SK-N-SH (cell line): ENCODE measurements at regions not wholly inside any gene's neighbourhood (a gene's known extent, or its start where the extent isn't known, plus 50 kb on each side); places are given as distances from the start of the nearest gene placed in this dataset.

Experiments
- CTCF ChIA-PET: fragments of 300-600, 350-600 bp; formaldehyde crosslinking; extraction: SDS; loops from one replicate; lab custom pipeline; 2021; lab: Yijun Ruan, JAX
- POLR2A ChIA-PET: fragments of 350-600 bp; sonication (Branson Sonifier 250); formaldehyde crosslinking; extraction: SDS; loops from one replicate; lab custom pipeline; 2020; ENCODE audit warnings: antibody characterized with exemption, inconsistent platforms; lab: Yijun Ruan, JAX
- DNase-seq: peaks from one replicate; pipeline ENCODE4 v3.0.0; 2012
- H2AFZ ChIP-seq: fragments of 200-600 bp; sonication (generic); 2 replicates; pipeline ENCODE4 v1.8.1; 2016; ENCODE audit warnings: antibody characterized with exemption, mild to moderate bottlenecking, low read depth
- H3F3A ChIP-seq: fragments of 200-600 bp; sonication (generic); replicated peaks from 2 replicates; pipeline ENCODE3; 2016; ENCODE audit warnings: antibody characterized with exemption, mild to moderate bottlenecking; ENCODE audit not compliant: insufficient read depth
- H3K27ac ChIP-seq, 2 experiments: fragments of 200-500 bp in 1 of 2; fragments of 200-600 bp in 1 of 2; sonication (Bioruptor generic) in 1 of 2; sonication (generic), shearing (Covaris generic) in 1 of 2; 2 replicates each; pipeline versions ENCODE4 v1.5.1 to v1.6.1; 2014 to 2016; ENCODE audit warnings: low read depth in 2 of 2, inconsistent platforms in 1 of 2, low read length in 1 of 2, mild to moderate bottlenecking in 1 of 2, mixed read lengths in 1 of 2
- H3K27me3 ChIP-seq: fragments of 200-600 bp; sonication (generic), shearing (Covaris generic); 2 replicates; pipeline ENCODE4 v1.6.1; 2016; ENCODE audit warnings: mixed run types; ENCODE audit not compliant: insufficient read depth
- H3K36me3 ChIP-seq, 2 experiments: fragments of 200-500 bp in 1 of 2; fragments of 200-600 bp in 1 of 2; sonication (Bioruptor generic) in 1 of 2; sonication (generic) in 1 of 2; replicated peaks in 1 of 2; 2 replicates each; pipeline versions ENCODE3 to v1.5.1; 2014 to 2016; ENCODE audit warnings: low read length in 1 of 2, mild to moderate bottlenecking in 1 of 2; ENCODE audit not compliant: insufficient read depth in 2 of 2, control insufficient read depth in 1 of 2
- H3K4me1 ChIP-seq, 2 experiments: fragments of 200-500 bp in 1 of 2; fragments of 200-600 bp in 1 of 2; sonication (Bioruptor generic) in 1 of 2; sonication (generic), shearing (Covaris generic) in 1 of 2; 2 replicates each; pipeline versions ENCODE4 v1.5.1 to v1.6.1; 2014 to 2016; ENCODE audit warnings: low read depth in 1 of 2, low read length in 1 of 2, mixed run types in 1 of 2; ENCODE audit not compliant: insufficient read depth in 2 of 2, control insufficient read depth in 1 of 2
- H3K4me2 ChIP-seq: fragments of 200-600 bp; sonication (generic), shearing (Covaris generic); 2 replicates; pipeline ENCODE4 v1.6.1; 2017; ENCODE audit warnings: mixed run types
- H3K4me3 ChIP-seq, 2 experiments: fragments of 200-500 bp in 1 of 2; fragments of 200-600 bp in 1 of 2; sonication (Bioruptor generic) in 1 of 2; sonication (generic), shearing (Covaris generic) in 1 of 2; 2 replicates each; pipeline versions ENCODE4 v1.5.1 to v1.8.1; 2014 to 2016; ENCODE audit warnings: low read depth in 2 of 2, inconsistent platforms in 1 of 2, low read length in 1 of 2, mild to moderate bottlenecking in 1 of 2, mixed read lengths in 1 of 2, moderate library complexity in 1 of 2
- H3K79me2 ChIP-seq: fragments of 200-600 bp; sonication (generic); 2 replicates; pipeline ENCODE4 v1.8.1; 2017; ENCODE audit warnings: mild to moderate bottlenecking; ENCODE audit not compliant: insufficient read depth
- H3K9ac ChIP-seq: fragments of 200-600 bp; sonication (generic); 2 replicates; pipeline ENCODE4 v1.6.1; 2017; ENCODE audit warnings: mixed run types
- H3K9me2 ChIP-seq: fragments of 200-600 bp; sonication (generic); 2 replicates; pipeline ENCODE4 v1.6.1; 2017; ENCODE audit warnings: mixed run types
- H3K9me3 ChIP-seq: fragments of 200-600 bp; sonication (generic); 2 replicates; pipeline ENCODE4 v1.6.1; 2017; ENCODE audit warnings: mixed run types, mild to moderate bottlenecking, moderate library complexity
- H4K20me1 ChIP-seq: fragments of 200-600 bp; sonication (generic); 2 replicates; pipeline ENCODE4 v1.6.1; 2017; ENCODE audit warnings: mild to moderate bottlenecking, mixed run types; ENCODE audit not compliant: insufficient read depth
- CHD2 ChIP-seq: fragments of 150-350 bp; IDR thresholded peaks from 2 replicates; pipeline ENCODE4 v1.6.1; 2018; ENCODE audit warnings: low read length; ENCODE audit not compliant: partially characterized antibody
- ELF1 ChIP-seq: IDR thresholded peaks from 2 replicates; pipeline ENCODE4 v1.4.0; 2012
- EP300 ChIP-seq, 2 experiments: IDR thresholded peaks; 2 replicates each; pipeline versions ENCODE4 v1.4.0 to v1.6.1; 2012; ENCODE audit warnings: borderline replicate concordance in 1 of 2, low read depth in 1 of 2, low read length in 1 of 2
- EZH2phosphoT487 ChIP-seq: fragments of 200-600 bp; sonication (generic); IDR thresholded peaks from 2 replicates; pipeline ENCODE4 v1.6.1; 2017; ENCODE audit warnings: low read depth, mixed run types, mild to moderate bottlenecking, antibody characterized with exemption, moderate library complexity, borderline replicate concordance
- FOSL2 ChIP-seq: IDR thresholded peaks from 2 replicates; pipeline ENCODE4 v1.4.0; 2012; ENCODE audit warnings: low read depth, mild to moderate bottlenecking, moderate library complexity, borderline replicate concordance
- GATA2 ChIP-seq: sonication (generic); formaldehyde crosslinking; IDR thresholded peaks from 2 replicates; pipeline ENCODE4 v1.5.0; 2020; ENCODE audit warnings: mild to moderate bottlenecking, missing genetic modification reagents
- JUND ChIP-seq: IDR thresholded peaks from 2 replicates; pipeline ENCODE4 v1.4.0; 2012
- MEF2A ChIP-seq: IDR thresholded peaks from 2 replicates; pipeline ENCODE4 v1.4.0; 2012; ENCODE audit warnings: low read depth, borderline replicate concordance
- MXI1 ChIP-seq: IDR thresholded peaks from 2 replicates; pipeline ENCODE4 v1.6.1; 2012; ENCODE audit warnings: mild to moderate bottlenecking, low read depth, low read length, improper control_type of control experiment
- NFIC ChIP-seq: IDR thresholded peaks from 2 replicates; pipeline ENCODE4 v1.4.0; 2012; ENCODE audit warnings: borderline replicate concordance
- POLR2AphosphoS5 ChIP-seq: IDR thresholded peaks from 2 replicates; pipeline ENCODE4 v1.6.1; 2012; ENCODE audit warnings: low read depth, low read length
- RAD21 ChIP-seq: IDR thresholded peaks from 2 replicates; pipeline ENCODE4 v1.6.1; 2012; ENCODE audit warnings: mild to moderate bottlenecking, low read length
- RCOR1 ChIP-seq: fragments of 150-350 bp; IDR thresholded peaks from 2 replicates; pipeline ENCODE4 v1.6.1; 2017; ENCODE audit warnings: antibody characterized with exemption, low read length
- RFX5 ChIP-seq: IDR thresholded peaks from 2 replicates; pipeline ENCODE4 v1.6.1; 2012; ENCODE audit warnings: mild to moderate bottlenecking, improper control_type of control experiment, low read length
- RXRA ChIP-seq: IDR thresholded peaks from 2 replicates; pipeline ENCODE4 v1.4.0; 2012; ENCODE audit warnings: low read depth, mild to moderate bottlenecking, borderline replicate concordance
- TCF12 ChIP-seq: IDR thresholded peaks from 2 replicates; pipeline ENCODE4 v1.4.0; 2012
- TEAD4 ChIP-seq: IDR thresholded peaks from 2 replicates; pipeline ENCODE4 v1.4.0; 2012; ENCODE audit warnings: mild to moderate bottlenecking, borderline replicate concordance; ENCODE audit not compliant: insufficient read depth
- YY1 ChIP-seq: IDR thresholded peaks from 2 replicates; pipeline ENCODE4 v1.4.0; 2012; ENCODE audit warnings: low read depth, mild to moderate bottlenecking
- WGBS: methylation state at CpG from one replicate; pipeline ENCODE4 v1.1.6; 2017; ENCODE audit warnings: low lambda C conversion rate; 5-methylcytosine and 5-hydroxymethylcytosine counted together
- TF ChIP-seq, protein P1 (sequence below): IDR thresholded peaks from 2 replicates; pipeline ENCODE4 v1.4.0; 2012; ENCODE audit warnings: low read depth, borderline replicate concordance
- TF ChIP-seq, protein P2 (sequence below): fragments of 150-350 bp; IDR thresholded peaks from 2 replicates; pipeline ENCODE4 v1.6.1; 2017; ENCODE audit warnings: antibody characterized with exemption, low read length, low read depth, borderline replicate concordance

DNA sequence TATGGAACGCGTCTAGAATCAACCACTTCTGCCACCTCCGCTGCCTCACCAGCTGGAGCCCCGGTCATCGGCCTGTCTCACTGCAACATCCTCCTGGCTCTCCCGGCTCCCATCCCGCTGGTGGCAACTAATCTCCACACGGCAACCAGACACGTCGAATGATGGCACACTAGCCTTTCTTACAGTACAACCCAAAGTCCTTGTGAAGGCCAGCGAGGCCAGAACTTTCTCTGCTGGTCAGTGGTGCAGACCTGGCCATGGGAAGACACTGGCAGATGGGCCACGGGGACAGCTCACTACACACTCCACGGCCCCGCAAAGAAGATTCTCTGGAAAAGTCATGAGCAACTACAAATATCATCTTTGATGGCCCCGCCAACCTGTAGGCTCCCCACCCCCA is 117.6 kb downstream of the RMI2 start:
- CTCF ChIA-PET: no interaction called here
- 91% methylated on average over 11 of the region's 15 CpGs for WGBS

DNA sequence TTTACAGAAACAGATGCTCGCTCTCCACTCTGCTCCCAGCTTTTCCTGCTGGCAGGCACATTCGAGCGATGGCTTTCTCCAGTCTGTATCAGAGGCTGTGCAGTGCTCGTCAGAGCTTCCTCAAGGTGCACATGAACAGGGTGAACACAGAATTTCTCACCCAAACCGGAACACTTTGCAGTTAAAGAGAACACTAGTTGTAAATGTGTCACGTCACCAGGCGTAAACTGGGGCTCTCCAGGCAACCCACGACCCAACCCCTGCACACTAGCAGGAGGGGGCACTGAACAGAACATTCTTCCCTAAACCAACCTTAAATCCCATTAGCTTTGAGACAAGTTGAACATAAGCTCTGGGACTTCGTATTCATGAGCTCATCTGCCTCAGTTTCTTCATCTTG is 119.0 kb downstream of the RMI2 start:
- Histone ChIP-seq H2AFZ (no peak overlapping the region), H3K27ac (no peak overlapping the region), H3K79me2 (no peaks in the 10 kb centered on the region), H3K4me1 (no peaks in the 10 kb centered on the region; a peak in 1 of 4 replicates), H3F3A (no peaks in the 10 kb centered on the region), H3K4me2 (no peak overlapping the region), H3K9me3 (no peaks in the 10 kb centered on the region), H4K20me1 (no peaks in the 10 kb centered on the region)
- 62% methylated on average over 9 of the region's 9 CpGs for WGBS
- POLR2A ChIA-PET: no interaction called here
- CTCF ChIA-PET: no interaction called here
- DNase-seq: no peak
- TF ChIP-seq RXRA (no peak), MXI1 (no peak), EP300 (IDR thresholded peaks at IDR 0.05; ENCODE audit: borderline replicate concordance in 1 of 2, low read depth in 1 of 2, low read length in 1 of 2) (no peak)
- TF ChIP-seq, all 33 proteins: peak for 0
- no peak overlapping the region for H3K9ac ChIP-seq
- H3K36me3 ChIP-seq: no peaks in the 10 kb centered on the region
- H3K4me3 ChIP-seq: no peak overlapping the region
- H3K27me3 ChIP-seq: no peaks in the 10 kb centered on the region
- H3K9me2 ChIP-seq: no peaks in the 10 kb centered on the region

More for the DNA sequence above, 117.6 kb downstream of the RMI2 start:
- peak; percentile 11 for DNase-seq
- H3K9me2 ChIP-seq: no peaks in the 10 kb centered on the region
- H3K79me2 ChIP-seq: no peaks in the 10 kb centered on the region
- H3K4me1 ChIP-seq: no peaks in the 10 kb centered on the region; a peak in 1 of 4 replicates
- no peak overlapping the region for H3K9ac ChIP-seq
- no peaks in the 10 kb centered on the region for H3K9me3 ChIP-seq
- no peaks in the 10 kb centered on the region for H3F3A ChIP-seq
- no peak overlapping the region for H2AFZ ChIP-seq
- no peaks in the 10 kb centered on the region for H4K20me1 ChIP-seq
- H3K4me3 ChIP-seq: no peak overlapping the region
- POLR2A ChIA-PET: no interaction called here
- no peak overlapping the region for H3K4me2 ChIP-seq
- H3K36me3 ChIP-seq: no peaks in the 10 kb centered on the region
- H3K27ac ChIP-seq: no peak overlapping the region
- TF ChIP-seq YY1 (no peak), NFIC (no peak), MEF2A (no peak), ELF1 (no peak), RAD21 (no peak)
- H3K27me3 ChIP-seq: no peaks in the 10 kb centered on the region

DNA sequence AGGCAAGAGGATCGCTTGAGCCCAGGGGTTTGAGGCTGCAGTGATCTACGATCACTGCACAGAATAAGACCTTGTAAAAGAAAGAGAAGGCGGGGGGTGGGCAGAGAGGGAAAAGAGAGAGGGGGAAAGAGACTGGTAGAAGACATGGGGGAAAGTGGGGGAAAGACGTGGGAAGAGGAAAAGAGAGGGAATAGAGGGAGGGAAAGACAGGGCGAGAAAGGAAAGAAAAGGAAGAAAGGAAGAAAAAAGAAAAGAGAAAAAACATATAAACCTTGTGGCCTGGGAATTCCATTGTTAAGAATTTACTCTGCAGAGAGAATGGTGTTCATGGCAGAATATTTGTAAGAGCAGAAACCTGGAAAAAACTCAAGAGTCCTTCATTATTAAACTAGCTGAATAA is 120.4 kb downstream of the RMI2 start:
- 68% methylated on average over 5 of the region's 5 CpGs for WGBS
- TF ChIP-seq JUND (no peak), FOSL2 (no peak), POLR2AphosphoS5 (no peak), TCF12 (no peak), RCOR1 (no peak), GATA2 (CRISPR knock-in tag) (no peak), CHD2 (no peak), TEAD4 (no peak), EZH2phosphoT487 (no peak), RFX5 (no peak)
- TF ChIP-seq, protein P1, sequence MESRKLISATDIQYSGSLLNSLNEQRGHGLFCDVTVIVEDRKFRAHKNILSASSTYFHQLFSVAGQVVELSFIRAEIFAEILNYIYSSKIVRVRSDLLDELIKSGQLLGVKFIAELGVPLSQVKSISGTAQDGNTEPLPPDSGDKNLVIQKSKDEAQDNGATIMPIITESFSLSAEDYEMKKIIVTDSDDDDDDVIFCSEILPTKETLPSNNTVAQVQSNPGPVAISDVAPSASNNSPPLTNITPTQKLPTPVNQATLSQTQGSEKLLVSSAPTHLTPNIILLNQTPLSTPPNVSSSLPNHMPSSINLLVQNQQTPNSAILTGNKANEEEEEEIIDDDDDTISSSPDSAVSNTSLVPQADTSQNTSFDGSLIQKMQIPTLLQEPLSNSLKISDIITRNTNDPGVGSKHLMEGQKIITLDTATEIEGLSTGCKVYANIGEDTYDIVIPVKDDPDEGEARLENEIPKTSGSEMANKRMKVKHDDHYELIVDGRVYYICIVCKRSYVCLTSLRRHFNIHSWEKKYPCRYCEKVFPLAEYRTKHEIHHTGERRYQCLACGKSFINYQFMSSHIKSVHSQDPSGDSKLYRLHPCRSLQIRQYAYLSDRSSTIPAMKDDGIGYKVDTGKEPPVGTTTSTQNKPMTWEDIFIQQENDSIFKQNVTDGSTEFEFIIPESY: no peak
- TF ChIP-seq, protein P2, sequence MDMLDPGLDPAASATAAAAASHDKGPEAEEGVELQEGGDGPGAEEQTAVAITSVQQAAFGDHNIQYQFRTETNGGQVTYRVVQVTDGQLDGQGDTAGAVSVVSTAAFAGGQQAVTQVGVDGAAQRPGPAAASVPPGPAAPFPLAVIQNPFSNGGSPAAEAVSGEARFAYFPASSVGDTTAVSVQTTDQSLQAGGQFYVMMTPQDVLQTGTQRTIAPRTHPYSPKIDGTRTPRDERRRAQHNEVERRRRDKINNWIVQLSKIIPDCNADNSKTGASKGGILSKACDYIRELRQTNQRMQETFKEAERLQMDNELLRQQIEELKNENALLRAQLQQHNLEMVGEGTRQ: no peak
- CTCF ChIA-PET: no interaction called here

More for the DNA sequence above, 120.4 kb downstream of the RMI2 start:
- no peak for DNase-seq
- Histone ChIP-seq H2AFZ (no peak overlapping the region), H3K27ac (no peak overlapping the region), H3K4me1 (no peaks in the 10 kb centered on the region), H3K36me3 (no peaks in the 10 kb centered on the region), H3K4me3 (no peak overlapping the region), H3K27me3 (no peaks in the 10 kb centered on the region), H4K20me1 (no peaks in the 10 kb centered on the region), H3K9me3 (no peaks in the 10 kb centered on the region), H3K79me2 (no peaks in the 10 kb centered on the region), H3K4me2 (no peak overlapping the region), H3F3A (no peaks in the 10 kb centered on the region), H3K9me2 (no peaks in the 10 kb centered on the region), H3K9ac (no peak overlapping the region)
- POLR2A ChIA-PET: no interaction called here
